A673 (cell line): ENCODE measurements at regions not wholly inside any gene's neighbourhood (a gene's known extent, or its start where the extent isn't known, plus 50 kb on each side); places are given as distances from the start of the nearest gene placed in this dataset.

ENCODE experiments used
- BruUV-seq: library from RNA; stranded (reverse); fragments of 400-500 nt; replicated peaks from 2 replicates; lab custom pipeline; 2021; lab: Mats Ljungman, UMichigan
- CTCF ChIA-PET: fragments of 300-600 bp; sonication (Branson Sonifier 250); formaldehyde crosslinking; loops from one replicate; lab custom pipeline; 2022; ENCODE audit warnings: antibody characterized with exemption; lab: Charles Lee
- POLR2A ChIA-PET: fragments of 300-600 bp; sonication (Branson Sonifier 250); formaldehyde crosslinking; loops from one replicate; lab custom pipeline; 2022; ENCODE audit warnings: antibody characterized with exemption; ENCODE audit not compliant: low non-redundant PET; lab: Charles Lee
- DNase-seq: peaks from one replicate; pipeline ENCODE4 v3.0.0-alpha.2; 2015; ENCODE audit warnings: low spot score
- H3K27ac ChIP-seq: fragments of 200-600 bp; sonication (generic); 2 replicates; pipeline ENCODE4 v1.5.1; 2016; ENCODE audit warnings: mixed run types, low read depth, mild to moderate bottlenecking, mixed read lengths, antibody characterized with exemption, low read length; ENCODE audit not compliant: poor library complexity, severe bottlenecking
- H3K27me3 ChIP-seq: fragments of 200-600 bp; sonication (generic); replicated peaks from 2 replicates; pipeline ENCODE4 v1.6.1; 2017; ENCODE audit warnings: mixed run types, low read depth, mild to moderate bottlenecking, mixed read lengths, antibody characterized with exemption, low read length; ENCODE audit not compliant: insufficient read depth, poor library complexity
- H3K36me3 ChIP-seq: fragments of 200-600 bp; sonication (generic); 2 replicates; pipeline ENCODE4 v1.6.1; 2016; ENCODE audit warnings: mixed run types, mild to moderate bottlenecking, mixed read lengths, antibody characterized with exemption, low read length; ENCODE audit not compliant: insufficient read depth, poor library complexity, severe bottlenecking
- H3K4me1 ChIP-seq: fragments of 200-600 bp; sonication (generic); 2 replicates; pipeline ENCODE4 v1.6.1; 2017; ENCODE audit warnings: mixed run types, mild to moderate bottlenecking, mixed read lengths, antibody characterized with exemption, low read length; ENCODE audit not compliant: insufficient read depth, poor library complexity, severe bottlenecking
- H3K4me3 ChIP-seq: fragments of 200-600 bp; sonication (generic); 2 replicates; pipeline ENCODE4 v1.5.1; 2016; ENCODE audit warnings: low read depth, mixed run types, mild to moderate bottlenecking, mixed read lengths, low read length; ENCODE audit not compliant: poor library complexity, severe bottlenecking
- H3K9me3 ChIP-seq: fragments of 200-600 bp; sonication (generic); 2 replicates; pipeline ENCODE4 v1.6.1; 2016; ENCODE audit warnings: mixed run types, low read depth, mild to moderate bottlenecking, mixed read lengths, antibody characterized with exemption, low read length; ENCODE audit not compliant: poor library complexity, severe bottlenecking
- EZH2 ChIP-seq: fragments of 200-600 bp; sonication (generic); IDR thresholded peaks from 2 replicates; pipeline ENCODE4 v1.6.1; 2017; ENCODE audit warnings: borderline replicate concordance, low read depth, mild to moderate bottlenecking, mixed read lengths, antibody characterized with exemption, low read length; ENCODE audit not compliant: poor library complexity, severe bottlenecking
- intact Hi-C: fragments of 100-400 bp; cut with micrococcal nuclease; formaldehyde crosslinking; loops from one replicate; pipeline ENCODE4 v1.10.0; 2022; ENCODE audit not compliant: unreplicated experiment
- TF ChIP-seq, protein P1 (sequence below): fragments of 300-800, 200-600 bp; sonication (generic); conservative IDR thresholded peaks from 2 replicates; pipeline ENCODE4 v1.5.1; 2017; ENCODE audit warnings: low read depth, mild to moderate bottlenecking, antibody characterized with exemption, low read length, moderate library complexity, mixed read lengths

DNA sequence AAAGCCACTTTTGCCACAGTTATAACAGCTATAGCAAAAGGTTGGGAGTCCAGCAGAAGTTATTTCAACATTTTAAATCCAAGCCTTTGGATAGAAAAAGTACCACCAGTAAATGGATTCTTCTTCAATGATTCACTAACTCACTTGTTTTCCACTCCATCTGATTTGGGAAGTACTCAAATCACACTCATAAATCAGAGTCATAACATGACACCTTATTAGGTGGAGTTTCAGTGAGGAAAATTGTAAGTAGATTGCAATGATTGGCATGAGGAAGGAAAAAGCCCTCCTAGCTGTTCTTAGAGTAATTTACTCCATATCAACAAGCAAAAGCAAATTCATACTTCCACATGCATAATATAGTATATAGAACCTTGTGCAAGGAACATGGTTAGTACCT, 132.9 kb downstream of the NR4A2 start:
- no TSS peak for BruUV-seq

DNA sequence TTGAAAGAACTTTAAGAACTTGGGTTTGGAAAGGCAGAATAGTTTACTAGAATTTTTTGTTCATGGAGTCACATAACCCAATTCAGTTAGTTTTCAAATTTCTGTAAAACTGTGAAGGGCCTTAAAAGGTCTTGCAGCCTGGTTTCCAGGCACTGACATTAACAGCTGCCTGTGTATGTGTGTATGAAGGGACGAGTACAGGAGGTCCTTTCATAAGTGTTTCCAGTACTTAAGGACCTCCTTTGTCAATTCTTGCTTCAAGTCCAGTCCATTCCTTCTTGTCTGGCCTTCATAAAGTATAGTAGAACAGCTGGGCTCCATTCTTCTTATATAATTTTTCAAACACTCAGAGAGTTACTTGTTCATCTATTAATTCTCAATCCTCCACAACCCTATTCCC, 136.5 kb downstream of the NR4A2 start:
- ChIA-PET CTCF (no interaction called here), POLR2A (no interaction called here)
- Histone ChIP-seq H3K36me3 (no peaks in the 10 kb centered on the region), H3K9me3 (no peaks in the 10 kb centered on the region), H3K4me1 (no peaks in the 10 kb centered on the region), H3K27ac (no peak overlapping the region), H3K27me3 (peaks cover 4% of the 10 kb centered on the region), H3K4me3 (no peak overlapping the region)
- no peak for DNase-seq
- intact Hi-C loops = no loop called here
- no peak for TF ChIP-seq EZH2
- TF ChIP-seq, protein P1, sequence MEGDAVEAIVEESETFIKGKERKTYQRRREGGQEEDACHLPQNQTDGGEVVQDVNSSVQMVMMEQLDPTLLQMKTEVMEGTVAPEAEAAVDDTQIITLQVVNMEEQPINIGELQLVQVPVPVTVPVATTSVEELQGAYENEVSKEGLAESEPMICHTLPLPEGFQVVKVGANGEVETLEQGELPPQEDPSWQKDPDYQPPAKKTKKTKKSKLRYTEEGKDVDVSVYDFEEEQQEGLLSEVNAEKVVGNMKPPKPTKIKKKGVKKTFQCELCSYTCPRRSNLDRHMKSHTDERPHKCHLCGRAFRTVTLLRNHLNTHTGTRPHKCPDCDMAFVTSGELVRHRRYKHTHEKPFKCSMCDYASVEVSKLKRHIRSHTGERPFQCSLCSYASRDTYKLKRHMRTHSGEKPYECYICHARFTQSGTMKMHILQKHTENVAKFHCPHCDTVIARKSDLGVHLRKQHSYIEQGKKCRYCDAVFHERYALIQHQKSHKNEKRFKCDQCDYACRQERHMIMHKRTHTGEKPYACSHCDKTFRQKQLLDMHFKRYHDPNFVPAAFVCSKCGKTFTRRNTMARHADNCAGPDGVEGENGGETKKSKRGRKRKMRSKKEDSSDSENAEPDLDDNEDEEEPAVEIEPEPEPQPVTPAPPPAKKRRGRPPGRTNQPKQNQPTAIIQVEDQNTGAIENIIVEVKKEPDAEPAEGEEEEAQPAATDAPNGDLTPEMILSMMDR = no peak
- no TSS peak for BruUV-seq

More for the DNA sequence above, 132.9 kb downstream of the NR4A2 start:
- no peak for DNase-seq
- Histone ChIP-seq H3K27ac (no peak overlapping the region), H3K4me3 (no peak overlapping the region), H3K9me3 (no peaks in the 10 kb centered on the region), H3K27me3 (peaks cover 14% of the 10 kb centered on the region), H3K4me1 (no peaks in the 10 kb centered on the region), H3K36me3 (no peaks in the 10 kb centered on the region)
- ChIA-PET POLR2A (no interaction called here), CTCF (no interaction called here)
- TF ChIP-seq, protein P1 = no peak
- no peak for TF ChIP-seq EZH2
- intact Hi-C loops = no loop called here

DNA sequence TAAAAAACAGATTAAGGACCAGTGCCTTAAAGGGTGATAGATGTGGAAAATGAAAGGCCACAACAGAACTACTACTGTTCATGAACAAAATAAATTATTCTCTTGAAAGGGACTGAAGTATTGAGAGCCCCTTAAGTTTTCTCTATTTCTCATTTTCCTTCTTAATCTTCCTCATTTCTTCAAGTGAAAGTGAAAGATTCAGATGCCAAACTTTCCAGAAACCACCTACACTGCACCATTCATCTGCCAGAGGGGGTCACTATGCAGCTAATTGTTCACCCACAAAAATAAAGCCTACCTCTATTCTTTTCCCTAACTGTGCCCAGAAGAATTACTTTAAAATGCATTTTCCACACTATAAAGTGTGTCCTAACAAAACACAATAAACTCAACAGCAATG, 140.1 kb downstream of the NR4A2 start:
- no TSS peak for BruUV-seq
- POLR2A ChIA-PET = no interaction called here
- no peak for DNase-seq
- CTCF ChIA-PET = no interaction called here
- H3K27me3 ChIP-seq = no peaks in the 10 kb centered on the region
- H3K27ac ChIP-seq = no peak overlapping the region
- H3K4me1 ChIP-seq = no peaks in the 10 kb centered on the region
- no peak overlapping the region for H3K4me3 ChIP-seq
- intact Hi-C loops = no loop called here
- H3K9me3 ChIP-seq = no peaks in the 10 kb centered on the region
- H3K36me3 ChIP-seq = no peaks in the 10 kb centered on the region
- no peak for TF ChIP-seq EZH2
- TF ChIP-seq, protein P1 = 0 out of 2 replicates have a peak, but pooled peaks have one; percentile 21
